AG20443 (cell line): ENCODE measurements at regions not wholly inside any gene's neighbourhood (a gene's known extent, or its start where the extent isn't known, plus 50 kb on each side); places are given as distances from the start of the nearest gene placed in this dataset.

Experiments
- DNase-seq: peaks from one replicate; pipeline ENCODE4 v3.0.0; 2012; ENCODE audit warnings: low spot score, mixed read lengths

- no peak for DNase-seq
Measured at GRCh38 chr14:54127526-54127925, 170.9 kb upstream of the BMP4 start.

DNA sequence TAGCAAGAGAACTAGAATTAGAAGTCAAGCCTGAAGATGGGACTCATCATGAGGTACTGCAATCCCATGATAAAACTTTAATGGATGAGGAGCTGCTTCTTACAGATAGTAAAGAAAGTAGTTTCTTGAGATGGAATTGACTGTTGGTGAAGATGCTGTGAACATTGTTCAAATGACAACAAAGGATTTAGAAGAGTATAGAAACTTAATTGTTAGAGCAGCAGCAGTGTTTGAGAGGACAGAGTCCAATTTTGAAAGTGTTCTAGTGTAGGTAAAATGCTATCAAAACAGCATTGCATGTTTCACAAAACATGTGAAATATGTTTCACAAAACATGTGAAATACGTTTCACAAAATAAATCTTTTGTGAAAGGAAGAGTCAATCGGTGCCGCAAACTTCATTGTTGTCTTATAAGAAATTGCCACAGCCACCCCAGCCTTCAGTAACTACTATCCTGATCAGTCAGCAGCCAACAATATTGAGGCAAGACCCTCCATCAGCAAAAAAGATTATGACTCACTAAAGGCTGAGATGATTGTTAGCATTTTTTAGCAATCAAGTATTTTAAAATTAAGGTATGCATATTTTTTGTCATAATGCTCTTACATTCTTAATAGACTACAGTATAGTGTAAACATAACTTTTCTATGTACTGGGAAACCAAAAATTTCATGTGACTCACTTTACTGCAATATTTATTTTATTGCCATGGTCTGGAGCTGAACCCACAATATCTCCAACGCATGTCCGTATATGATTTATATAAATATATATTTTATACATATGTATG is 173.4 kb upstream of the BMP4 start:
- no peak for DNase-seq

DNA sequence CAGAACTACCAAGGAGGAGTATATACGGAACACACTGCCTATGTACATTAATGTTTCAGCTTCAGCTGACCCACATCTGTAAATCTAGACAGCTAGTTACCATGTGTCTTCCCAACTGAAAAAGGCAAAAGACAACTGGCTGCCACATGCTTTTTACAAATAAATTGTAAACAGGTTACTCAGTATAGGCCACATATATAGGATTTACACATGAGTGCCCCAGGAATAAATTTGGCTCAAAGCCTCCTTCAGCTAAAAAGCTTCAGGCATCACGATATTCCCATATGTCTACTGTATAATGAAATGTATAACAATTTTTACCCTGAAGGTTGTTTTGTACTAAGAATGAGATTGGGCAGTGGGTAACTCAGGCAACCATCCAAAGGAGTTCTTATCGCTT is 175.9 kb upstream of the BMP4 start:
- no peak for DNase-seq

- DNase-seq: no peak
Measured at GRCh38 chr14:54133896-54134295, 177.3 kb upstream of the BMP4 start.

DNA sequence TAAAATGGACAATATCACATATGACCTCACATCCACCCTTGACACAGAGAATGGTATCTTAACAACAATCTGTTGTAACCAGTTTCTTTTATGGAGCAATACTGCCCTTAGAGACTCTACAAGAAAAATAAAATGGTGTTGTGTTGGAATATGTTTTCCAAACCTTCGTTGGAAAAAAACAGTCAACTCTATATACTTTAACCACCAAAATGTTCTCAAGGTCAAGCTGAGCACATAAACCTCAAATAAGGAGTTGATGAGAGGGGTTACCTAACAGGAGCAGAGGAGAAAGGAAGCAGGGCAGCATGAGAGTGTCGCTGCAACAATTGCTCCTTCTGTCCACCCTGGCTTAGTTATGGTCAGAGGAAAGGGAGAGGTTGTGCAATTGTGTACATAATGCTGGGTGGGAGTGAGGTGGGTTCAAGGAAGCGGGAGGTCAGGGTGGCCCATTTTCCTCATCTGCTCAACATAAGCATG is 179.2 kb upstream of the BMP4 start:
- no peak for DNase-seq

- no peak for DNase-seq
Measured at GRCh38 chr14:54136894-54137613, 180.4 kb upstream of the BMP4 start.

- DNase-seq: no peak
Measured at GRCh38 chr14:54137614-54137961, 181.0 kb upstream of the BMP4 start.

DNA sequence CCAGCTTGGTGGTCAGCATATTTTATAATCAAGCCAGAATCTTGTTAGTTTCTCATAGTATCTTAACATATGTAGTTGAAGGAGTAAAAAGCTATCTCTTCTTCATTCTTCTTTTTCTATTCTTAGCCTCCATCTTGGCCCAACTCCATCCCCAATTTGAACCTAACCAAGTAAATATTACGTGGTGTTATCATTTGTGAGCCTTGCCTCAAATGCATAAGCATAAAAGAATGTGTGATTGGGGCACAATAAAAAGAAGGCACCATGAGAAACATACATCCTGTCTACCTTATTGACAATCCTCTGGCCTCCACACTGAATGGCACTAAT is 181.4 kb upstream of the BMP4 start:
- DNase-seq: no peak

GRCh38 chr14:54138354-54139038 is 181.9 kb upstream of the BMP4 start:
- DNase-seq: no peak

GRCh38 chr14:54140551-54140950 is 183.9 kb upstream of the BMP4 start:
- no peak for DNase-seq

DNA sequence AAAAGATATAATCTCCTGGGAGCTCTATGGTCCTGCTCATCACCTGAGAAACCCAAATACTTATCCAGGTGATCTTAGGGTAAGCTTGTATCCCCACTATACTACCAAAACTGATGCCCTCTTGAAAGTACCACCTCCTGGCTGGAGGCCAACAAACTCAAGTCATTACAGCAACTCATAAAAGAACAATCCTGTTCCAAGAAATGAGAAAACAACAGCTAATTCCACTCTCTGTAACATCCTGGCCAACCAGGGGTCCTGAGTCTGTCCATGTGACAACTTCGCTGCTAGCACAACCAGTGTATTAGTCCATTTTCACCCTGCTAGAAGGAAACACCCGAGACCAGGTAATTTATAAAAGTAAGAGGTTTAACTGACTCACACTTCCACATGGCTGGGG is 190.0 kb upstream of the BMP4 start:
- DNase-seq: no peak

DNA sequence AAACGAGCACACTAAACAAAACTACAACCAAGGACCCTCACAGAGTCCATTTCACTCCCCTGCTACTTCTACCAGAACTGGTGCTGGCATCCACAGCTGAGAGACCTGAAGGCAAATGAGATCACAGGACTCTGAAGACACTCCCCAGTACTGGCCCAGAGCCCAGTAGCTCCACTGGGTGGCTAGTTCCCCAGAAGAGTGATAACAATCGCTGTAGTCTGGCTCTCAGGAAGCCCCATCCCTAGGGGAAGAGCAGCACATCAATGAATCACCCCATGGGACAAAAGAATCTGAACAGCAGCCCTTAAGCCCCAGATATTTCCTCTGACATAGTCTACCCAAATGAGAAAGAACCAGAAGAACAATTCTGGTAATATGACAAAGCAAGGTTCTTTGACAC is 190.7 kb upstream of the BMP4 start:
- no peak for DNase-seq

DNA sequence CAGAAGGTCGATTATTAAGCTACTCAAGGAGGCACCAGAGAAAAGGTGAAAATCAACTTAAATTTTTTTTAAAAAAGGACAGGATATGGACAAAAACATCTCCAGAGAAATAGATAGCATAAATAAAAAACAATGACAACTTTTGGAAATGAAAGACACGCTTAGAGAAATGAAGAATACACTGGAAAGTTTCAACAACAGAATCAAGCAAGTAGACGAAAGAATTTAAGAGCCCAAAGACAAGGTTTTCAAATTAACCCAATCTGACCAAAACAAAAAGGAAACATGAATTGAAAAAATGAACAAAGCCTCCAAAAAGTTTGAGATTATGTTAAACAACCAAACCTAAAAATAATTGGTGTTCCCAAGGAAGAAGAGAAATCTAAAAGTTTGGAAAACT is 191.1 kb upstream of the BMP4 start:
- no peak for DNase-seq

GRCh38 chr14:54148251-54148650 is 191.6 kb upstream of the BMP4 start:
- DNase-seq: no peak

GRCh38 chr14:54152351-54152750 is 195.7 kb upstream of the BMP4 start:
- no peak for DNase-seq

- DNase-seq: no peak
Measured at GRCh38 chr14:54166049-54166950, 209.7 kb upstream of the BMP4 start.

DNA sequence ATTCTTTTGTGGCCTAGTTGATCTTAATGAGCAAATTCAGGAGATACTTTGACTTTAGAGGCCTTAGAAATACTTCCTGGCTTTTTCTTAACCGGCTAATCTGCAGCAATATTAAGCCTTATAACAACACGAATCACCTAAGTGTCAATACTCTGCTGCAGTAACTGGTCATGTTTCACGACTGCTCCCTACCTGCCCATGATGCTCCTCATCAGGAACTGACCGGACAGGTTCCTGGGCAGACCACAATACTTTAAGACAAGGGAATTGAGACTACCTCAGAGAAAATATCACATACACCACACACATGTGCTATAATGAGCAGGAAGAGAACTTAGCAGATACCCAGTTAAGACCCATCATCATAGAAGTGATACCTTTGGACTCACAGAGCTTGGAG is 211.9 kb upstream of the BMP4 start:
- no peak for DNase-seq

DNA sequence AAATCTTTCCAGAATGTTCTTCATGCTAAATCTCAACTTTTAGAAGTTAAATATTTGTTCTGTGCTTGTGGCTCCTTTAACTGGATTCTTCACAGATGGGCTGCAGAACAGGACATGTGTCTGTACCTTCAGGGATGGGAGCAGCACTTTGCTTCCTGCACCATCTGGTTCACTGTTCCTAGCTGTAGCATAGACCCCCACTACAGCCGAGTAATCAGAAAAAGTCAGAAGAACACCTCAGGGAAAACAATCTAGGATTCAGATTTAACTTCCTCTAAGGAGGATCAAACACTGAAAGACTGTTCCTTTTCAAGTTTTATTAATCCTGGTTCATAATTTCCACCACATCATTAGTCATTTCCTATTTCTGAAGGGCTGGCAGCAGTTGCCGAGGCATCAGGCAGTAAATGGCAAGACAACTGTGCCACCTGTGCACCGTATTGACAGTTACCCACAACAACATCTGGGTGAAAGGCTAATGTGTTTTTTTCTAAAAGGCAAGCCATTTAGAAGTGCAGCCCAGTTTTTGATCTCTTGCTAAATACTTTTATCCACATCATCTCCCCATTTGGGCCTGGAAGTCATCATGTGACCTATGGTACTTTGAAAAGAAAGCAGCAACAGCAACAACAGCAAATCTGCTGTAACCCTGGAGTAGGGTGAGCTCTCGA is 212.8 kb upstream of the BMP4 start:
- DNase-seq: no peak

DNA sequence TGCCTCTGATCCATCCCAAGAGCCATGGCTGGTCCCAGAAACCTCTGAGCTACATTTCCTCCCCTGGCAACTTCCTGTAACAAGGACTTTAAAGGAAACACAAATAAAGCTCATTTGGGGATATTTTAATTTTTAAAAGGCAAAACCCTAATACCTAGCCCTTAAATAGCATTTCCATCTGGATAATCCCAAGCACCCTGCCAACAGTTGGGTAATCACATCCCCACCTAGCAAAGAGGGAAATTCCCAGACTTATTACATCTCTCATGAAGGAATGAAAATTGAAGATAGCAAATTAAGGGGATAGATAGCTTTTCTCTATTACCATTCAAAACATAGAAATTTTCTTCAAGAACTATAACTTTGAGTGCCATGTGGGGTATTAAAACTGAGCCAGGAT is 213.7 kb upstream of the BMP4 start:
- DNase-seq: no peak

DNA sequence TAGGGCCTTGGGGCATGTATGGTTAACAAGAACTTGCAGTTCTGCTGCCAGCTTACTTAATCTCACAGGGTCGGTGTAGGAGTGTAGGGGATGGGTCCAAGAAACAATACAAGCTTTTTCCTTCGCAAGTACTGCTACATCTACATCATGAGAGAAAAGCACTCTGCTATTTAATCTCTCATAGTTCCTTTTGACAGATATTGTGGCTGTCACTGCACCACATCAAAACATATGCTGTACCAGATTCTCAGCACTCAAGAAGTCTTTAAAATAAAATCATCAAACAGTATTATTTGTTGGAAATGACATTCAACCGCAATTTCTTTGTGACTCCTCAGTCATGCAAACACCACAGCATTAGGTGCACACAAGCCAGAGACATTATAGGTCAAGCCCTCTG is 215.5 kb upstream of the BMP4 start:
- no peak for DNase-seq

- no peak for DNase-seq
Measured at GRCh38 chr14:54172562-54172961, 215.9 kb upstream of the BMP4 start.

- peak; percentile 44 for DNase-seq
Measured at GRCh38 chr14:54173802-54174201, 217.2 kb upstream of the BMP4 start.
